HCT116 (cell line): ENCODE measurements at regions not wholly inside any gene's neighbourhood (a gene's known extent, or its start where the extent isn't known, plus 50 kb on each side); places are given as distances from the start of the nearest gene placed in this dataset.

Source experiments
- CEBPB ChIP-seq: IDR thresholded peaks from 2 replicates; pipeline ENCODE4 v1.6.1; 2012; ENCODE audit warnings: low read depth
- CTCF ChIP-seq, 3 experiments: fragments of 200-600 bp in 1 of 3; sonication (generic) in 1 of 3; IDR thresholded peaks in 2 of 3; conservative IDR thresholded peaks in 1 of 3; 2 replicates each; pipeline ENCODE4 v1.5.1; 2012 to 2017; ENCODE audit warnings: low read depth in 2 of 3, low read length in 2 of 3, antibody characterized with exemption in 1 of 3, borderline replicate concordance in 1 of 3, control low read depth in 1 of 3, mild to moderate bottlenecking in 1 of 3, mixed read lengths in 1 of 3, mixed run types in 1 of 3, moderate library complexity in 1 of 3; ENCODE audit not compliant: insufficient read depth in 1 of 3
- EZH2 ChIP-seq: fragments of 200-600 bp; sonication (generic); IDR thresholded peaks from 2 replicates; pipeline ENCODE4 v1.6.1; 2017; ENCODE audit warnings: antibody characterized with exemption, mixed run types
- EZH2phosphoT487 ChIP-seq: fragments of 200-600 bp; IDR thresholded peaks from 2 replicates; pipeline ENCODE4 v1.6.1; 2018; ENCODE audit warnings: antibody characterized with exemption, borderline replicate concordance
- JUND ChIP-seq: IDR thresholded peaks from 2 replicates; pipeline ENCODE4 v1.6.1; 2012
- MAX ChIP-seq: IDR thresholded peaks from 2 replicates; pipeline ENCODE4 v1.6.1; 2012
- POLR2A ChIP-seq: IDR thresholded peaks from 2 replicates; pipeline ENCODE4 v1.7.0; 2011; ENCODE audit warnings: borderline replicate concordance; ENCODE audit not compliant: insufficient read depth, insufficient read length; ENCODE audit errors: extremely low read depth
- POLR2AphosphoS5 ChIP-seq: IDR thresholded peaks from 2 replicates; pipeline ENCODE4 v1.6.1; 2011; ENCODE audit warnings: mild to moderate bottlenecking, low read depth, low read length, moderate library complexity
- RAD21 ChIP-seq: IDR thresholded peaks from 2 replicates; pipeline ENCODE4 v1.6.1; 2012; ENCODE audit warnings: low read depth, mild to moderate bottlenecking
- SIN3A ChIP-seq: IDR thresholded peaks from 2 replicates; pipeline ENCODE4 v1.6.1; 2012; ENCODE audit warnings: low read depth
- SP1 ChIP-seq: IDR thresholded peaks from 2 replicates; pipeline ENCODE4 v1.6.1; 2012; ENCODE audit warnings: low read depth
- YY1 ChIP-seq: IDR thresholded peaks from 2 replicates; pipeline ENCODE4 v1.6.1; 2011; ENCODE audit warnings: low read length, low read depth, moderate library complexity, mild to moderate bottlenecking; ENCODE audit not compliant: insufficient replicate concordance; ENCODE audit errors: extremely low read depth
- ZBTB33 ChIP-seq: IDR thresholded peaks from 2 replicates; pipeline ENCODE4 v1.6.1; 2011; ENCODE audit warnings: mild to moderate bottlenecking, low read length, moderate library complexity; ENCODE audit not compliant: insufficient replicate concordance; ENCODE audit errors: extremely low read depth
- ZFX ChIP-seq: fragments of 450-650 bp; IDR thresholded peaks from 2 replicates; pipeline ENCODE4 v1.6.1; 2017

GRCh38 chr2:66821168-66821567 lies 386.2 kb downstream of the MEIS1 start:
- TF ChIP-seq RAD21: no peak
- no peak for TF ChIP-seq SP1
- TF ChIP-seq SIN3A: no peak
- TF ChIP-seq ZFX: no peak
- no peak for TF ChIP-seq CTCF (IDR thresholded peaks at IDR 0.05 in 2 of 3, conservative IDR thresholded peaks at IDR 0.05 in 1 of 3; ENCODE audit: borderline replicate concordance in 1 of 3, insufficient read depth in 1 of 3, low read depth in 2 of 3, low read length in 2 of 3)
- TF ChIP-seq POLR2A: no peak
- no peak for TF ChIP-seq MAX
- TF ChIP-seq EZH2phosphoT487: no peak
- TF ChIP-seq CEBPB: no peak
- TF ChIP-seq YY1: no peak
- TF ChIP-seq ZBTB33: no peak
- TF ChIP-seq EZH2: no peak
- no peak for TF ChIP-seq JUND
- TF ChIP-seq POLR2AphosphoS5: no peak
